Fibroblast of villous mesenchyme (primary cell): ENCODE measurements at regions not wholly inside any gene's neighbourhood (a gene's known extent, or its start where the extent isn't known, plus 50 kb on each side); places are given as distances from the start of the nearest gene placed in this dataset.

Experiments used
- DNase-seq: peaks from one replicate; pipeline ENCODE4 v3.0.0-alpha.2; 2010; ENCODE audit warnings: low read depth
- H3K4me3 ChIP-seq: 2 replicates; pipeline ENCODE4 v1.5.1; 2011; ENCODE audit warnings: low read depth, mild to moderate bottlenecking, low read length
- TF ChIP-seq, protein P1 (sequence below): IDR thresholded peaks from 2 replicates; pipeline ENCODE4 v1.5.1; 2012; ENCODE audit warnings: low read depth, mild to moderate bottlenecking, low read length; ENCODE audit not compliant: insufficient read depth

- no peak for DNase-seq
- no peak overlapping the region for H3K4me3 ChIP-seq
- TF ChIP-seq, protein P1, sequence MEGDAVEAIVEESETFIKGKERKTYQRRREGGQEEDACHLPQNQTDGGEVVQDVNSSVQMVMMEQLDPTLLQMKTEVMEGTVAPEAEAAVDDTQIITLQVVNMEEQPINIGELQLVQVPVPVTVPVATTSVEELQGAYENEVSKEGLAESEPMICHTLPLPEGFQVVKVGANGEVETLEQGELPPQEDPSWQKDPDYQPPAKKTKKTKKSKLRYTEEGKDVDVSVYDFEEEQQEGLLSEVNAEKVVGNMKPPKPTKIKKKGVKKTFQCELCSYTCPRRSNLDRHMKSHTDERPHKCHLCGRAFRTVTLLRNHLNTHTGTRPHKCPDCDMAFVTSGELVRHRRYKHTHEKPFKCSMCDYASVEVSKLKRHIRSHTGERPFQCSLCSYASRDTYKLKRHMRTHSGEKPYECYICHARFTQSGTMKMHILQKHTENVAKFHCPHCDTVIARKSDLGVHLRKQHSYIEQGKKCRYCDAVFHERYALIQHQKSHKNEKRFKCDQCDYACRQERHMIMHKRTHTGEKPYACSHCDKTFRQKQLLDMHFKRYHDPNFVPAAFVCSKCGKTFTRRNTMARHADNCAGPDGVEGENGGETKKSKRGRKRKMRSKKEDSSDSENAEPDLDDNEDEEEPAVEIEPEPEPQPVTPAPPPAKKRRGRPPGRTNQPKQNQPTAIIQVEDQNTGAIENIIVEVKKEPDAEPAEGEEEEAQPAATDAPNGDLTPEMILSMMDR, result no peak
These were observed 71.3 kb downstream of the SOWAHC start for GRCh38 chr2:109685453-109685852.

GRCh38 chr2:109686921-109687320 is 72.8 kb downstream of the SOWAHC start:
- no peak overlapping the region for H3K4me3 ChIP-seq
- DNase-seq, result no peak
- TF ChIP-seq, protein P1, result no peak

- TF ChIP-seq, protein P1, result no peak
- no peak for DNase-seq
- no peak overlapping the region for H3K4me3 ChIP-seq
These were observed 75.2 kb downstream of the SOWAHC start for GRCh38 chr2:109689182-109689930.

DNA sequence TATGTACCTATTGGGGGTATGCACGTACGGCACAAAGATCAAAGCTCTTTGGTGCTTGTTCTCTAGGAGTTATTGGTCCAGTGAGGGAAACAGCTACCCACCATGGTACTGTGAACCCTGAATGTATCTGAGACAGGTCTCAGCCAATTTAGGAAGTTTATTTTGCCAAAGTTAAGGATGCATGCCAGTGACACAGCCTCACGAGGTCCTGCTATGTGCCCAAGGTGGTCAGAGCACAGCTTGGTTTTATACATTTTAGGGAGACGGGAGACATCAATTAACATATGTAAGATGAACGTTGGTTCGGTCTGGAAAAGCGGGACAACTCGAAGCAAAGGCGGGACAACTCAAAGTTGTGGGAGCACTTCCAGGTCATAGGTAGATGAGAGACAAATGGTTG is 75.8 kb downstream of the SOWAHC start:
- TF ChIP-seq, protein P1, result no peak
- H3K4me3 ChIP-seq, result no peak overlapping the region
- DNase-seq, result no peak

DNA sequence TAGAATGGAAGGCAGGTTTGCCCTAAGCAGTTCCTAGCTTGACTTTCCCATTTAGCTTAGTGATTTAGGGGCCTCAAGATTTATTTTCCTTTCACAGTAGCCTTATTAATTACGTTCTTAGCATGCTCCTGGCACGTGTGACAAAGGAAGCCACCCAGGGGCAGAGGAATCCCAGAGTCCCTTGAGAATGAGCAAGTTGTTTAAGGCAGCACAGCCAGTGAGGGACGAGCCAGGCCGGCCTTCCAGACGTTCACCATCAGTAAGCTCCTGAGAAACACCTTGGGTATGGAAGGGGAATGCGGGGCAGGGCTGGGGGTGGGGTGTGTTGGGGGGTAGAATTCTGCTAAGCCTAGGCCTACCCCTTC is 76.3 kb downstream of the SOWAHC start:
- H3K4me3 ChIP-seq, result no peak overlapping the region
- DNase-seq, result no peak
- TF ChIP-seq, protein P1, result no peak

- H3K4me3 ChIP-seq, result no peak overlapping the region
- TF ChIP-seq, protein P1, result no peak
- DNase-seq, result no peak
These were observed 76.8 kb downstream of the SOWAHC start for GRCh38 chr2:109690822-109691541.
